Heart right ventricle (tissue), 16 donors: ENCODE measurements at regions not wholly inside any gene's neighbourhood (a gene's known extent, or its start where the extent isn't known, plus 50 kb on each side); places are given as distances from the start of the nearest gene placed in this dataset.

ENCODE experiments used
- ATAC-seq, 8 donors: fragments of 200-7000 bp; cut with Tn5 transposase; one replicate each; pipeline ENCODE4 v1.9.1; 2020; ENCODE audit warnings: mild to moderate bottlenecking in 8 of 8, moderate library complexity in 8 of 8, moderate number of reproducible peaks in 1 of 8
- DNase-seq, 2 donors: peaks; one replicate each; pipeline ENCODE4 v3.0.0-alpha.2; 2020
- H3K27ac ChIP-seq, 10 donors: fragments of 200-600 bp; sonication (generic) in 2 of 10; one replicate each; pipeline versions ENCODE4 v1.5.0 to v1.8.0; 2020 to 2022; ENCODE audit warnings: mild to moderate bottlenecking in 3 of 10
- H3K27me3 ChIP-seq, 7 donors: fragments of 200-600 bp; one replicate each; pipeline ENCODE4 v1.8.0; 2021 to 2022; ENCODE audit warnings: mild to moderate bottlenecking in 2 of 7
- H3K36me3 ChIP-seq, 9 donors: fragments of 200-600 bp; sonication (generic) in 1 of 9; one replicate each; pipeline versions ENCODE4 v1.5.0 to v1.8.0; 2020 to 2022; ENCODE audit warnings: mild to moderate bottlenecking in 2 of 9
- H3K4me1 ChIP-seq, 9 donors: fragments of 200-600 bp; sonication (generic) in 1 of 9; one replicate each; pipeline versions ENCODE4 v1.5.0 to v1.8.0; 2020 to 2022; ENCODE audit warnings: mild to moderate bottlenecking in 4 of 9
- H3K4me3 ChIP-seq, 10 donors: fragments of 200-600 bp; sonication (generic) in 2 of 10; one replicate each; pipeline versions ENCODE4 v1.5.0 to v1.8.0; 2020 to 2022; ENCODE audit warnings: mild to moderate bottlenecking in 7 of 10, moderate library complexity in 2 of 10
- H3K9me3 ChIP-seq, 11 donors: fragments of 200-600 bp in 10 of 11; sonication (generic) in 2 of 11; one replicate each; pipeline versions ENCODE4 v1.5.0 to v1.8.0; 2013 to 2022; ENCODE audit warnings: mild to moderate bottlenecking in 2 of 11, control low read depth in 1 of 11, moderate library complexity in 1 of 11
- WGBS, 2 donors: extraction: QIAGEN DNeasy Blood & Tissue Kit; methylation state at CpG; one replicate each; pipeline ENCODE4 v1.1.7; 2013; ENCODE audit warnings: inconsistent platforms in 1 of 2; 5-methylcytosine and 5-hydroxymethylcytosine counted together
- intact Hi-C, 10 donors: fragments of 100-400 bp; cut with DNase I; formaldehyde crosslinking; loops; one replicate each; pipeline versions ENCODE4 v1.11.1 to v1.14.2; 2022
- TF ChIP-seq, protein P1 (sequence below), 9 donors: fragments of 200-600 bp; sonication (generic) in 2 of 9; IDR thresholded peaks; one replicate each; pipeline versions ENCODE4 v1.5.0 to v1.8.0; 2021 to 2022; ENCODE audit warnings: antibody characterized with exemption in 9 of 9, mild to moderate bottlenecking in 5 of 9, moderate library complexity in 1 of 9
- donor health status: Arrhythmogenic right ventricular cardiomyopathy.
- donor health status: ischemic (EF 13 %, LVEDD 7.1; RV severe dilation, severe dysfunction).
- donor health status: healthy with polysubstance abuse.
- donor health status: DM: no; HTN: yes; CAD: no.
- donor health status: DM: no; HTN: no; CAD: no.
- donor health status: ischemic (EF 25% LVEDD 6.9; RV normal size, moderate dysfunction).
- donor health status: ischemic (EF 25% LVEDD 5.7; RV mildly dilated, moderate dysfunction).
- donor health status: healthy.
- donor health status: DM: yes; HTN: yes; CAD: no.
- donor health status: Ischemic cardiomyopathy.
- donor health status: ischemic (EF 35%, LVEDD 5.7; RV mildly dilated, moderate dysfunction).
- donor health status: nonischemic (EF 11% LVEDD 7.7; RV severe dilation, severe dysfunction).
- donor health status: DM: yes; HTN: yes; CAD: no.
- donor health status: PGD.
- donor health status: ischemic (EF 29% LVEDD 5.4; RV normal size, mild dysfunction).
- donor health status: nonischemic (EF 23%, LVEDD 6.1; RV moderate dilation, normal function).

DNA sequence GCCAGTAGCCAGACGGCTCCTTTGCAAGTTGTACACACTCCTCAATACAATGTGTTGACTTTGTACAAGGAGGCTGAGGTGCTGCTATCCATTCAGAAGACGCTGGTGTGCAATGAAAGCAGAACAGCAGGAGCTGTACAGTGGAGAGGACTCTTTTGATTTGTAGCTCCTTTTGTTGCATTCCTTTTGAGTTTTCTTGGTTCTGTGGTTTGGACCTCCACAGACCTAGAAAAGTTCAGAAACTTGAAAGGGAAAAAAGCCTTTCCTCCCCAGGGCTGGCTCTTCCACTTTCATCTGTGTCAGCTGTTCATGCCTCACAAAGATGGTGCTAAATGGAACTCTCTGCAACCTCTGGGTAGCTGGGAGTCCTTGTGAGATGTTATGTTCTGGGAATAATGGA lies 117.4 kb downstream of the MAT2B start:
- Histone ChIP-seq H3K9me3 (peaks cover 0 to 3% (median 0%) of the 10 kb centered on the region in 11 donors), H3K27ac (no peak overlapping the region), H3K4me1 (no peaks in the 10 kb centered on the region), H3K27me3 (no peaks in the 10 kb centered on the region), H3K36me3 (no peaks in the 10 kb centered on the region), H3K4me3 (no peak overlapping the region)
- no peak for ATAC-seq
- no peak for DNase-seq
- TF ChIP-seq, protein P1, sequence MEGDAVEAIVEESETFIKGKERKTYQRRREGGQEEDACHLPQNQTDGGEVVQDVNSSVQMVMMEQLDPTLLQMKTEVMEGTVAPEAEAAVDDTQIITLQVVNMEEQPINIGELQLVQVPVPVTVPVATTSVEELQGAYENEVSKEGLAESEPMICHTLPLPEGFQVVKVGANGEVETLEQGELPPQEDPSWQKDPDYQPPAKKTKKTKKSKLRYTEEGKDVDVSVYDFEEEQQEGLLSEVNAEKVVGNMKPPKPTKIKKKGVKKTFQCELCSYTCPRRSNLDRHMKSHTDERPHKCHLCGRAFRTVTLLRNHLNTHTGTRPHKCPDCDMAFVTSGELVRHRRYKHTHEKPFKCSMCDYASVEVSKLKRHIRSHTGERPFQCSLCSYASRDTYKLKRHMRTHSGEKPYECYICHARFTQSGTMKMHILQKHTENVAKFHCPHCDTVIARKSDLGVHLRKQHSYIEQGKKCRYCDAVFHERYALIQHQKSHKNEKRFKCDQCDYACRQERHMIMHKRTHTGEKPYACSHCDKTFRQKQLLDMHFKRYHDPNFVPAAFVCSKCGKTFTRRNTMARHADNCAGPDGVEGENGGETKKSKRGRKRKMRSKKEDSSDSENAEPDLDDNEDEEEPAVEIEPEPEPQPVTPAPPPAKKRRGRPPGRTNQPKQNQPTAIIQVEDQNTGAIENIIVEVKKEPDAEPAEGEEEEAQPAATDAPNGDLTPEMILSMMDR (IDR thresholded peaks at IDR 0.05) = no peak
- WGBS, 2 donors = 74 to 81% methylated on average over 2 of the region's 2 CpGs
- intact Hi-C loops = loop anchor here in 1 of 10 donors (10.0 kb wide), 1 partner anchor 1382 kb away; no protein-coding TSS in a partner anchor

DNA sequence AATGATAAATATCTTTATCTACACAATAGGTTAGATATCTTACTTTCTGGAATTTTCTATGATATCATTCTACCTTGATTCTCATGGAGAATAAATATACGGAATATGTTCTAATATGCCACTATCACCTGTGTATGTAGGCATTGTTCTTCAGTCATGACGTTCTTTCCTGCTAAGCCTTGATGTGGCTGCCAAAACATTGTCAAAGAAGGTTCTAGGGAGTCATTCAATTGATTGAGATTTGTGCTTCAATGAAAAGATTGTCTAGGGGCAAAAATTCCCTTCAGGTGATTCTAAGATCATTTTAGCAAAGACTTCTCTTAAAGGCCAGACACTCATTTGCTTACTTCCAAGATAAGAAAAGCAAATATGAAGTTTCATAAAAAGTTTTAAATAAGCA lies 118.1 kb downstream of the MAT2B start:
- no peak for ATAC-seq
- no peak overlapping the region for H3K27ac ChIP-seq
- DNase-seq = no peak
- no peaks in the 10 kb centered on the region for H3K4me1 ChIP-seq
- H3K36me3 ChIP-seq = no peaks in the 10 kb centered on the region
- TF ChIP-seq, protein P1 (IDR thresholded peaks at IDR 0.05) = no peak
- peaks cover 0 to 3% (median 0%) of the 10 kb centered on the region in 11 donors for H3K9me3 ChIP-seq
- 80 to 85% methylated on average over 2 of the region's 2 CpGs for WGBS, 2 donors
- H3K4me3 ChIP-seq = no peak overlapping the region
- H3K27me3 ChIP-seq = no peaks in the 10 kb centered on the region
- intact Hi-C loops = loop anchor here in 1 of 10 donors (10.0 kb wide), 1 partner anchor 1381 kb away; no protein-coding TSS in a partner anchor

DNA sequence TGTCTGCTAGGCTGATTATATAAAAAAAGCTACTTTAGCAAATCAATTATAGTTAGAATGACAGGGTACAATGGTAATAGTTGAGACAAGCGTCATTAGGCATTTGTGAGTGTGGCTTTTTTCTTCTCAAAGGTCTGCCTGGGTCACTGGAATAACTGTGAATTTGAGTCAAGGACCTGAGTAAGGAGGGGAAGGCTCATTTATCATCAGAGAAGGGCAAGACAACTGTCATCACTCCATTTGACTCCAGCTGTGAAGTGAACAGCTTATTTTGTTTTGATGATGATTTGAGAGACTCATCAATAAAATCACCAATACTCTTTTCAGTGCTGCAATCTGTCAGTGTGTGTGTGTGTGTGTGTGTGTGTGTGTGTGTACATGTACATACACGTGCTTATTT lies 118.6 kb downstream of the MAT2B start:
- H3K4me3 ChIP-seq = no peak overlapping the region
- H3K4me1 ChIP-seq = no peaks in the 10 kb centered on the region
- H3K36me3 ChIP-seq = no peaks in the 10 kb centered on the region
- DNase-seq = no peak
- peaks cover 0 to 3% (median 0%) of the 10 kb centered on the region in 11 donors for H3K9me3 ChIP-seq
- intact Hi-C loops = loop anchor here in 1 of 10 donors (10.0 kb wide), 1 partner anchor 1381 kb away; no protein-coding TSS in a partner anchor
- H3K27ac ChIP-seq = no peak overlapping the region
- TF ChIP-seq, protein P1 (IDR thresholded peaks at IDR 0.05) = no peak
- no peak for ATAC-seq
- no peaks in the 10 kb centered on the region for H3K27me3 ChIP-seq
- 39 to 60% methylated on average over 2 of the region's 2 CpGs for WGBS, 2 donors

DNA sequence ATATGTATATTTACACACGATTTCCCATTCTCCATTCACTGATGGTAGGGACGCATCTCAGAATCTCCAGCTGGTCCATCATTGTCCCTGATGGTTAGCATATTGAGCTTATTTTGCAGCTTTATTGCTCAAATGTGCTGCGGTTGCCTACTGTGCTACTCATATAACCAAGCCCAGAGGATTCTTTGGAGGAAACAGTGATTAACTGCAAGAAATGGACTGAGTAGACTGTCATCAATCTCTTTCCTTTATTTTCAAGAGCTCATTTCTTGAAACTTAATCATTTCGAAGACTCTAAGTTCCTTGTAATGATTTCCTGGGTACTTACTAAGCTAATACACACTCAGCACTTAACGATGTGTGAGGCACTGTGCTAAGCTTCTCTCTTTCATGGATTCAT lies 119.0 kb downstream of the MAT2B start:
- no peaks in the 10 kb centered on the region for H3K36me3 ChIP-seq
- no peak overlapping the region for H3K27ac ChIP-seq
- H3K9me3 ChIP-seq = peaks cover 0 to 3% (median 0%) of the 10 kb centered on the region in 11 donors
- no peaks in the 10 kb centered on the region for H3K4me1 ChIP-seq
- TF ChIP-seq, protein P1 (IDR thresholded peaks at IDR 0.05) = no peak
- no peak overlapping the region for H3K4me3 ChIP-seq
- ATAC-seq (no peak), DNase-seq (no peak)
- 79 to 89% methylated on average over 5 of the region's 5 CpGs for WGBS, 2 donors
- intact Hi-C loops = loop anchor here in 1 of 10 donors (10.0 kb wide), 1 partner anchor 1380 kb away; no protein-coding TSS in a partner anchor
- H3K27me3 ChIP-seq = no peaks in the 10 kb centered on the region
